Muscle of leg (tissue), 3 donors: ENCODE measurements at regions not wholly inside any gene's neighbourhood (a gene's known extent, or its start where the extent isn't known, plus 50 kb on each side); places are given as distances from the start of the nearest gene placed in this dataset.
"Not testable (repeated sequence)": the region's sequence is repeated elsewhere in the genome, so short reads cannot be mapped to it uniquely, and the experiment has no call there.

ENCODE experiments used
- DNase-seq: peaks from one replicate; pipeline ENCODE4 v3.0.0; 2013
- H3K27ac ChIP-seq: one replicate; pipeline ENCODE4 v1.5.1; 2013; ENCODE audit warnings: mild to moderate bottlenecking, low read length, control low read depth
- H3K27me3 ChIP-seq: one replicate; pipeline ENCODE4 v1.6.1; 2013; ENCODE audit warnings: low read length; ENCODE audit not compliant: control insufficient read depth, insufficient read depth
- H3K36me3 ChIP-seq: one replicate; pipeline ENCODE4 v1.6.1; 2013; ENCODE audit warnings: low read length; ENCODE audit not compliant: control insufficient read depth, insufficient read depth
- H3K4me1 ChIP-seq: one replicate; pipeline ENCODE4 v1.6.1; 2013; ENCODE audit warnings: low read length; ENCODE audit not compliant: control insufficient read depth, insufficient read depth
- H3K4me3 ChIP-seq: one replicate; pipeline ENCODE4 v1.5.1; 2013; ENCODE audit warnings: low read length, control low read depth
- H3K9me3 ChIP-seq: replicated peaks from 2 replicates; pipeline ENCODE4 v1.6.1; 2013; ENCODE audit warnings: low read depth, low read length; ENCODE audit not compliant: control insufficient read depth
- WGBS: methylation state at CpG from one replicate; pipeline ENCODE4 v1.1.5; 2013; ENCODE audit warnings: missing lambda C conversion rate; ENCODE audit not compliant: insufficient coverage; 5-methylcytosine and 5-hydroxymethylcytosine counted together

GRCh38 chr12:131331148-131331750 is 377.5 kb downstream of the ADGRD1 start:
- 80% methylated on average over 1 of the region's 2 CpGs for WGBS
- Histone ChIP-seq H3K36me3 (no peaks in the 10 kb centered on the region), H3K4me1 (no peaks in the 10 kb centered on the region), H3K27ac (no peak overlapping the region), H3K9me3 (no peaks in the 10 kb centered on the region), H3K4me3 (no peak overlapping the region), H3K27me3 (no peaks in the 10 kb centered on the region)
- DNase-seq = no peak

- no peaks in the 10 kb centered on the region for H3K4me1 ChIP-seq
- WGBS = 59% methylated on average over 11 of the region's 12 CpGs
- no peak overlapping the region for H3K4me3 ChIP-seq
- H3K27me3 ChIP-seq = no peaks in the 10 kb centered on the region
- no peaks in the 10 kb centered on the region for H3K9me3 ChIP-seq
- H3K27ac ChIP-seq = no peak overlapping the region
- H3K36me3 ChIP-seq = no peaks in the 10 kb centered on the region
- DNase-seq = no peak
Observed at GRCh38 chr12:131332224-131332623, 378.5 kb downstream of the ADGRD1 start.

DNA sequence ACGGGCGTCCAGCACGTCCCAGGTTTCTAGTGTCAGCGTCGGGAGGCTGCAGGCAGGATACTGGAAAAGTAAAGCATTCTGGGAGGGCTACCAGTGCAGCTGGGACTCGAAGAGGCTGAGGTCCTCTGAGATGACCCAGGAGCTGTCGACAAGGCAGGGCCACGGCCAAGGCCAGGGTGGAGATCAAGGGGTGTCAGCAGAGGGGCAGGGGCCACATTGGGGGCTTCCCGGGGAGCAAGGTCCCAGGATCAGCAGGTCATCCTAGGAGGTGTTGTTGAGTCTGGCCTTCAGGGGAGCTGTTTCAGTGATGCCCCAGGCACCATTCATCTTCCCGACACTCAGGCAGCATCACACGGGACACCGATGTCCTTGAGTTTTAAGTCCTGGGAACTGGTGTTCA is 377.8 kb upstream of the SFSWAP start:
- no peaks in the 10 kb centered on the region for H3K9me3 ChIP-seq
- no peak overlapping the region for H3K27ac ChIP-seq
- no peaks in the 10 kb centered on the region for H3K4me1 ChIP-seq
- DNase-seq = no peak
- no peak overlapping the region for H3K4me3 ChIP-seq
- WGBS = 78% methylated on average over 7 of the region's 12 CpGs
- no peaks in the 10 kb centered on the region for H3K27me3 ChIP-seq
- H3K36me3 ChIP-seq = no peaks in the 10 kb centered on the region

GRCh38 chr12:131333621-131334440 is 377.1 kb upstream of the SFSWAP start:
- no peak overlapping the region for H3K27ac ChIP-seq
- no peaks in the 10 kb centered on the region for H3K9me3 ChIP-seq
- H3K36me3 ChIP-seq = no peaks in the 10 kb centered on the region
- H3K27me3 ChIP-seq = no peaks in the 10 kb centered on the region
- no peaks in the 10 kb centered on the region for H3K4me1 ChIP-seq
- WGBS = 87% methylated on average over 14 of the region's 15 CpGs
- DNase-seq = no peak
- H3K4me3 ChIP-seq = no peak overlapping the region

DNA sequence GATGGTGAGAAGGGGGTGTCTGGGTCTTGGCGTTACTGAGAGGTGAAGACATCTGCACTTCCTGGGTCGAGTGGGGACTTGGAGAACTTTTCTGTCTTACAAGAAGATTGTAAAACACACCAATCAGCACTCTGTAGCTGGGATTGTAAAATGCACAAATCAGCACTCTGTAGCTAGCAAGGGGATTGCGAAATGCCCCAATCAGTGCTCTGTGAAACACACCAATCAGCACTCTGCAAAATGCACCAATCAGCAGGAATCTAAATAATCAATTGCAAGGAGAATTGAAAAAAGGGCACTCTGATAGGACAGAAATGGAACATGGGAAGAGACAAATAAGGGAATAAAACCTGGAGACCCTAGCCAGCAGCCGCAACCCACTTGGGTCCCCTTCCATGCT is 376.1 kb upstream of the SFSWAP start:
- Histone ChIP-seq H3K36me3 (no peaks in the 10 kb centered on the region), H3K4me1 (no peaks in the 10 kb centered on the region)
- 82% methylated on average over 1 of the region's 4 CpGs for WGBS

GRCh38 chr12:131335456-131335855 is 375.4 kb upstream of the SFSWAP start:
- Histone ChIP-seq H3K4me3 (no peak overlapping the region), H3K36me3 (no peaks in the 10 kb centered on the region), H3K27ac (no peak overlapping the region), H3K9me3 (no peaks in the 10 kb centered on the region), H3K4me1 (no peaks in the 10 kb centered on the region), H3K27me3 (no peaks in the 10 kb centered on the region)
- no peak for DNase-seq
- WGBS = 53% methylated on average over 3 of the region's 4 CpGs

More for the DNA sequence above, 376.1 kb upstream of the SFSWAP start:
- no peaks in the 10 kb centered on the region for H3K9me3 ChIP-seq
- no peaks in the 10 kb centered on the region for H3K27me3 ChIP-seq
- H3K27ac ChIP-seq = no peak overlapping the region
- no peak for DNase-seq
- no peak overlapping the region for H3K4me3 ChIP-seq

GRCh38 chr12:131337861-131338260 is 373.0 kb upstream of the SFSWAP start:
- not testable (repeated sequence) for H3K27ac ChIP-seq, H3K9me3 ChIP-seq, H3K36me3 ChIP-seq, H3K4me1 ChIP-seq, H3K4me3 ChIP-seq, DNase-seq, H3K27me3 ChIP-seq
- WGBS = no CpG with 5 or more reads among the region's 3 CpGs

DNA sequence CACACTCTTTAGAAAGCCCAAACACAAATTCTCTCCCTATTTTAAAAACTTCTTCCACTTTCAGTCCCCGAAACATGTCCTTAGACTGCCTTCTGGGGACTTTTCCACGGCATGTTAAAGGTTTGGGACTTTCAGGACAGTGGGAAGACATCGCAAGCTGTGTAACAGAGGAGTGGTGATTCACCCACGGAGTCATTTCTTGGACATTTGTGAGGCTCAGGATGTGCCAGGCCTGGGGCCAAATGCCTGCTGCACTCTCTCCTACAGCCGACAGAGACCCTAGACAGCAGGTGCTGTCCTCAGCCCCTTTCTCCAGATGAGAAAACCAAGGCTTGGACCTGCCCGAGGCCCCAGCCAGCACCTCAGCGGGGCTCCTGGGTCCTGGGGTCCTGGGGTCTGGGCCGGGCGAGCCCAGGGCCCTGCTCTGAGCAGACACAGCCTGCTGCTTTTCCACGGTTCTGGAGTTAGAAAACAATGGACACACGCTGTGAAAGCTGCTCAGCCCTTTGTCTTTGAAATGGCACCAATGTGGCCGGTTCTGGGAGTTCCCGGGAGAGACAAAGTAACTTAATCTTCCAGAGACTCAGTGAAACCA is 370.2 kb upstream of the SFSWAP start:
- Histone ChIP-seq H3K27ac (no peak overlapping the region), H3K4me3 (no peak overlapping the region), H3K36me3 (no peaks in the 10 kb centered on the region), H3K9me3 (no peaks in the 10 kb centered on the region), H3K4me1 (no peaks in the 10 kb centered on the region), H3K27me3 (no peaks in the 10 kb centered on the region)
- DNase-seq = no peak
- WGBS = 69% methylated on average over 13 of the region's 13 CpGs

- not testable (repeated sequence) for H3K27ac ChIP-seq, H3K4me1 ChIP-seq, H3K9me3 ChIP-seq, H3K4me3 ChIP-seq, H3K36me3 ChIP-seq, H3K27me3 ChIP-seq, DNase-seq
- WGBS = 60% methylated on average over 3 of the region's 6 CpGs
Observed at GRCh38 chr12:131341608-131342007, 369.3 kb upstream of the SFSWAP start.

- not testable (repeated sequence) for H3K9me3 ChIP-seq, H3K27ac ChIP-seq, H3K36me3 ChIP-seq, DNase-seq, H3K27me3 ChIP-seq, H3K4me1 ChIP-seq, H3K4me3 ChIP-seq
- 52% methylated on average over 2 of the region's 3 CpGs for WGBS
Observed at GRCh38 chr12:131343436-131343835, 367.5 kb upstream of the SFSWAP start.
